ENCODE measurements at regions not wholly inside any gene's neighbourhood (a gene's known extent, or its start where the extent isn't known, plus 50 kb on each side); places are given as distances from the start of the nearest gene placed in this dataset.

GRCh38 chr21:17458279-17458678 is 54.6 kb upstream of the CXADR start:
- H3K9me3 ChIP-seq = no peaks in the 10 kb centered on the region
- no peak for TF ChIP-seq CTCF (IDR thresholded peaks at IDR 0.05)
- no peak for TF ChIP-seq POLR2A (IDR thresholded peaks at IDR 0.05)
- ATAC-seq (no peak), DNase-seq (no peak)
- 76 to 86% (median 77%) methylated on average over 6 of the region's 6 CpGs for WGBS, 4 donors
- peaks cover 0 to 24% (median 7%) of the 10 kb centered on the region in 12 donors for H3K4me1 ChIP-seq
- H3K27me3 ChIP-seq = no peaks in the 10 kb centered on the region
- H3K36me3 ChIP-seq = no peaks in the 10 kb centered on the region
- intact Hi-C loops (cut with DNase I) = no loop called here
- H3K4me3 ChIP-seq = no peak overlapping the region
- H3K27ac ChIP-seq = no peak overlapping the region

- no peaks in the 10 kb centered on the region for H3K9me3 ChIP-seq
- WGBS, 4 donors = 25 to 38% (median 28%) methylated on average over 2 of the region's 2 CpGs
- H3K27me3 ChIP-seq = no peaks in the 10 kb centered on the region
- H3K4me3 ChIP-seq = no peak overlapping the region
- no peaks in the 10 kb centered on the region for H3K36me3 ChIP-seq
- ATAC-seq (peak in 1 of 4 donors; percentile 8), DNase-seq (no peak)
- H3K4me1 ChIP-seq = peaks cover 0 to 28% (median 9%) of the 10 kb centered on the region in 12 donors
- TF ChIP-seq POLR2A (IDR thresholded peaks at IDR 0.05) (no peak), CTCF (IDR thresholded peaks at IDR 0.05) (no peak)
- peak overlapping the region in 11 of 12 donors; percentile 35 to 81 (median 76) for H3K27ac ChIP-seq
- intact Hi-C loops (cut with DNase I) = loop anchor here in 5 of 10 donors (5.0 to 10.0 kb wide), 2 partner anchors 52 to 55 kb away; partner anchors contain the start of gene CXADR (in 5 of the 5)
Observed at GRCh38 chr21:17460094-17460493, 52.7 kb upstream of the CXADR start.

GRCh38 chr21:17461014-17461413 is 51.8 kb upstream of the CXADR start:
- DNase-seq = peak in 4 of 5 donors; percentile 61 to 70 (median 68)
- no peaks in the 10 kb centered on the region for H3K36me3 ChIP-seq
- intact Hi-C loops (cut with DNase I) = loop anchor here in 5 of 10 donors (5.0 to 10.0 kb wide), 2 partner anchors 51 to 54 kb away; partner anchors contain the start of gene CXADR (in 5 of the 5)

GRCh38 chr21:17461582-17461981 is 51.3 kb upstream of the CXADR start:
- no peaks in the 10 kb centered on the region for H3K9me3 ChIP-seq
- H3K27me3 ChIP-seq = no peaks in the 10 kb centered on the region
- peaks cover 0 to 28% (median 9%) of the 10 kb centered on the region in 12 donors for H3K4me1 ChIP-seq
- DNase-seq = no peak
- TF ChIP-seq CTCF (IDR thresholded peaks at IDR 0.05) (no peak), POLR2A (IDR thresholded peaks at IDR 0.05) (no peak)
- H3K4me3 ChIP-seq = no peak overlapping the region
- intact Hi-C loops (cut with DNase I) = loop anchor here in 5 of 10 donors (5.0 to 10.0 kb wide), 2 partner anchors 51 to 53 kb away; partner anchors contain the start of gene CXADR (in 5 of the 5)
- 62 to 76% (median 68%) methylated on average over 4 of the region's 4 CpGs for WGBS, 4 donors
- no peaks in the 10 kb centered on the region for H3K36me3 ChIP-seq
- peak in 1 of 4 donors; percentile 28 for ATAC-seq
- peak overlapping the region; percentile 18 to 81 (median 72) for H3K27ac ChIP-seq

More at GRCh38 chr21:17461014-17461413, 51.8 kb upstream of the CXADR start:
- TF ChIP-seq CTCF (IDR thresholded peaks at IDR 0.05) = no peak
- no peak for TF ChIP-seq POLR2A (IDR thresholded peaks at IDR 0.05)
- WGBS, 4 donors = 24 to 36% (median 27%) methylated on average over 3 of the region's 3 CpGs
- Histone ChIP-seq H3K27ac (peak overlapping the region; percentile 18 to 81 (median 72)), H3K4me1 (peaks cover 0 to 28% (median 9%) of the 10 kb centered on the region in 12 donors), H3K27me3 (no peaks in the 10 kb centered on the region), H3K9me3 (no peaks in the 10 kb centered on the region), H3K4me3 (no peak overlapping the region)
- ATAC-seq = peak; percentile 93 to 96 (median 95)

All from heart left ventricle (tissue), 16 donors.